Activated CD8-positive, alpha-beta memory T cell treated with anti-CD3 and anti-CD28 coated beads, Interleukin-2, amount 50 U/mL, for 4 hours (primary cell): ENCODE measurements at regions not wholly inside any gene's neighbourhood (a gene's known extent, or its start where the extent isn't known, plus 50 kb on each side); places are given as distances from the start of the nearest gene placed in this dataset.
"Not testable (repeated sequence)": the region's sequence is repeated elsewhere in the genome, so short reads cannot be mapped to it uniquely, and the experiment has no call there.

Source experiments
- DNase-seq: peaks from one replicate; pipeline ENCODE4 v3.0.0-alpha.2; 2020

DNA sequence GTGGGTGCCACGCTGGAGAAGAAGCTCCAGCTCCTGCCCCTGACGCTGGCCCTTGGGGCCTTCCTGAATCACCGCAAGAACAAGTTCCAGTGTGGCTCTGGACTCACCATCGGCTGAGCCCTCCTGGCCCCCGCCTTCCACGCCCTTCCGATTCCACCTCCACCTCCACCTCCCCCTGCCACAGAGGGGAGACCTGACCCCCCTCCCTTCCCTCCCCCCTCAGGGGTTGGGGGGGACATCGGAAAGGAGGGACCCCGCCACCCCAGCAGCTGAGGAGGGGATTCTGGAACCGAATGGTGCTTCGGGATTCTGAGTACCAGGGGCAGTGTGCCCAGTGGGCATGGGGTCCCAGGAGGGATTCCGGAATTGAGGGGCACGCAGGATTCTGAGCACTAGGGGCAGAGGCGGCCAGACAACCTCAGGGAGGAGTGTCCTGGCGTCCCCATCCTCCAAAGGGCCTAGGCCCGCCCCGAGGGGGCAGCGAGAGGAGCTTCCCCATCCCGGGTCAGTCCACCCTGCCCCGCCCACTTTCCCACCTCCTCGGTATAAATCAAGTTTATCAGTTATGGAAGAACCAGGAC lies 166.0 kb downstream of the POTEG start:
- not testable (repeated sequence) for DNase-seq

DNA sequence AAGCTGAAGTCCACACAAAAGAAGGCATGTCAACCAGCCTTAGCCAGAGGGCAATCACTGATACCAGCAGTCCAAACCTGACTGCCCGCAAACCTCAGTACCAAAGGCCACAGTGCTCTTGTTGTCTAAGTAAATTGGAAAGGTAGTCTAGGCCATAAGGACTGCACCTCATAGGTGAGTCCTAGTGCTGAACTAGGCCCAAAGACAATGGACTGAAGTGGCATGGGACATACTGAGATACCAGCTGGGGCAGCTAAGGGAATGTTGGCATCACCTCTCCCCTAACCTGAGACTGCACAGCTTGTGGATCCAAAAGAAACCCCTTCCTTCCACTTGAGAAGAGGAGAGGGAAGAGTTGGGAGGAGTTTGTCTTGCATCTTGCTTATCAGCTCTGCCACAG lies 161.9 kb downstream of the POTEG start:
- DNase-seq = not testable (repeated sequence)

- not testable (repeated sequence) for DNase-seq
These were observed 144.5 kb downstream of the POTEG start for GRCh38 chr14:19289669-19290068.

DNA sequence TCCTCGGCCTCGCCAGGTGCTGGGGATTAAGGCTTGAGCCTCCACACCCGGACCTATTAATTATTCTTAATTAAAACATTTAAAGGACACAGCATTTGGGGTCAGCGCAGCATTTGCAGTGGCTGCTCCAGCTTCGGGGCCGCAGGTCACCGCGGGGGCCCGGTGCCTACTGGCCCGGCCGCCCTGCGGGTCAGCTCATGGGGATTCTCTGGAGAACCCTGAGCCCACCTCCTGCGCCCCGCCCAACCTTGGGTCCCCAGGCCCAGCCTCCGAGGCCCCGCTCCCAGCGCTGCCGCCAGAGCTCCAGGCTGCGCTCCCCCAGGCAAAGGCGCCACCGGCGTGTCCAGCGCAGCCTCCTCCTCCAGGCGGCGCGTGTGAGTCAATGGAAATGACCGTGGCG lies 133.9 kb downstream of the POTEG start:
- DNase-seq = not testable (repeated sequence)

- not testable (repeated sequence) for DNase-seq
These were observed 133.3 kb downstream of the POTEG start for GRCh38 chr14:19300838-19301237.

DNA sequence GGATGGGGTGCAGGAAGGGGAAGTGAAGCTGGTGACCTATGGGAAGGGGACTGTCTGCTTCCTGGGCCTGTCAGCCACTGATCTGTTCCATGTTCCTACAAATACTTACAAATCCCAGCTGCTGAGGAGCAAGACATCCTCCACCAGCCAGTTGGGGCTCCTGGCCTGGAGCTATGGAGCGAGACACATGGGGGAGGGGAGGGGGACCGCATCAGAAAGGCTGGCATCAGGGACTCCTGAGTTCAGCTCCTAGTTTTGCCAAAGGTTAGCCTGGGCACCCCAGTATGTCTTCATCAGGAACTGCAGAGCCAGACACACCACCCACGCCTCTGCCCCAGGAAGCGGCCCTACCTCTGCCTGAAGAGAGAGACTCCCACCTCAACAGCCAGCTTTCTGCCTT lies 130.3 kb downstream of the POTEG start:
- not testable (repeated sequence) for DNase-seq

DNA sequence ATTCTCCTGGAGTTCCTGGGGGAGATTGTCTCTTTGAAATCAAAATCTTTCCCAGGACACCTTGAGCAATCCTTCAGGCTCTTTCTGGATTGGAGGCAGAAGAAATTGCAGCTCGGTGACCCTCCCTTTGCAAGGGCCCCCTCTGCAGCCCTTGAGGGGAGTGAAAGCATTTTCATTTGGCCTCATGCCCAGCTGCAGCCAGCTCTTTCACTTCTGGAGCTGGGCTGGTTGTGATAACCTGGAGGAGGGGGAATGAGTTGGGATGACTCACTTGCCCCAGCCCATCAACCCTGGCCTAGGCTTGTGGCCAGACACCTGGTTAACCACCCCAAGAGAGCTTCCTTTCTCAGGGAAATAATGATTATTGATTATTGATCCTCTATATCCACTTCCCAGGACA lies 129.7 kb downstream of the POTEG start:
- not testable (repeated sequence) for DNase-seq

- not testable (repeated sequence) for DNase-seq
These were observed 129.2 kb downstream of the POTEG start for GRCh38 chr14:19304918-19305317.

- not testable (repeated sequence) for DNase-seq
These were observed 128.4 kb downstream of the POTEG start for GRCh38 chr14:19305776-19306175.

DNA sequence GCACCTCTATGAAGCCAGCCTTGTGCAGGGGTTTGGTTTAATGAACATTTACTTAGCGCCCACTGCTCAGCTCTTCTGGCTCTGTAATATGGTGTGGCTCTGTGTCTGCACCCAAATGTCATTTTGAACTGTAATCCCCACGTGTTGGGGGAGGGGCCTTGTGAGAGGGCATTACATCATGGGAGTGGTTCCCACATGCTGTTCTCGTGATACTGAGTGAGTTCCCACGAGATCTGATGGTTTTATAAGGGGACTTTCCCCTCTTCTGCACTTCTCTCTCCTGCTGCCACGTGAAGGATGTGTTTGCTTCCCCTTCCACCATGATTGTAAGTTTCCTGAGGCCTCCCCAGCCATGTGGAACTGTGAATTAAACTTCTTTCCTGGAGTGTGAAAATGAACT lies 127.7 kb downstream of the POTEG start:
- DNase-seq = not testable (repeated sequence)

DNA sequence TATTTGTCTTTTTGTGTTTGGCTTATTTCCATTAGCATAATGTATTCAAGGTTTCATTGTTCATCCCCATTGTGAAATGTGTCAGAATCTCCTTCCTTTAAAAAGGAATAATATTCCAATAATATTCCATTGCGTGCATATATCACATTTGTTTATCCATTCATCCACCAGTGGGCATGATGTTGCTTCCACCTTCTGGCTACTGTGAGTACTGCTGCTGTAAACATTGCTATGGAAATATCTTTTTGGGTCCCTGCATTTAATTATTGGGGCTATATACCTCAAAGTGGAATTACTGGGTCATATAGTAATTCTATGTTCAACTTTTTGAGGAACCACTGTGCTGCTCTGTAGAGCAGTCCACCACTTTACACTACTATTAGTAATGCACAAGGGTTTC lies 123.1 kb downstream of the POTEG start:
- not testable (repeated sequence) for DNase-seq

DNA sequence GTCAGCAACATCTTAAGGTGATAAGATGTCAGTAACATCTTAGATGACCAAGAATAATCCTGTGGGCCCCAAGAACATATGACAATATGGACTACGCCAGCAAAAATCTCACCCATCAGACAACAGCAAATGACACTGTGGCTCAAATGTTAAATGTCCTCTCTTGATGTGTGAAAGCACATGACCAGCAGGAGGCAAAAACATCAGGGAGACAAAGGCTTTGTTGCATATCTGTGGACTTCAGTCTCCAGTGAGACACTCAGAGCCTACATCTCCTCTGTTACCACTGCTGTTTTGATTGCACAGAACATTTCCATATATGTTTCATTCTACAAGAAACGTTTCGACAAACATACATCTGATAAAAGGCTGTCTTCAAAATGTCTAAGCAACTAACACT lies 103.5 kb downstream of the POTEG start:
- not testable (repeated sequence) for DNase-seq

GRCh38 chr14:19337232-19338059 lies 96.7 kb downstream of the POTEG start:
- not testable (repeated sequence) for DNase-seq

DNA sequence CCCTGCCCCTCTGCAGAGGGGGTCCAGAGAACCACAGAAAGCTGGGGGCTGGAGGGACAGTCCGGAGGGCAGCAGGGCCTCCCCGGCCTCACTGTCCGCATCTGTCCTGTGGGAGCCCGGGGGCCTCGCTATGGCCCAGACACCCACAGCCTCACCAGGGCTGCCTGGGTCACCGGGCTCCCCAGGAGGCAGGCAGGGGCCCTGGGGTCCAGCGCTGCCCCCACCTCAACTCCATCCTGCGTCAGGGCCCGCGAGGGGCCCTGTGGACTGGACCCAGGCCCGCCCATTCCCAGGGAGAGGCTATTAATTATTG lies 96.1 kb downstream of the POTEG start:
- not testable (repeated sequence) for DNase-seq

GRCh38 chr14:19340976-19341375 lies 93.2 kb downstream of the POTEG start:
- DNase-seq = not testable (repeated sequence)

DNA sequence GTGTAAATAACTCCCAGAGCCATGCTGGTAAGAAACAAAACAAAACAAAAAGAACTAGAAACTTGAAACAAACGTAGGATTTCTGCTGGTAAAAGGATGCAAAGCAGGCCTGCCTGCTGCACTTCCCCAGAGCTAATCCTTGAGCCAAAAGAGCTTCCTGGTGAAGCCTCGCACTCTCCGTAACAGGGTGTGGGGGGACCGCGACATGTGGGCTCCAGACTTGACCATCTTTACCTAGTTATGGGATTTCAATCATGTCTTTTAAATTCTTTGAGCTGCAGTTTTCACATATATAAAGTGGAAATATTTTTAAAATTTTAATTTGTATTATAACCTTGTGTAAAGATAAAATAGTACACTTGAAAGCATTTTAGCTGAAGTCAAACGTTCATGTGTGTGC lies 92.5 kb downstream of the POTEG start:
- DNase-seq = not testable (repeated sequence)

DNA sequence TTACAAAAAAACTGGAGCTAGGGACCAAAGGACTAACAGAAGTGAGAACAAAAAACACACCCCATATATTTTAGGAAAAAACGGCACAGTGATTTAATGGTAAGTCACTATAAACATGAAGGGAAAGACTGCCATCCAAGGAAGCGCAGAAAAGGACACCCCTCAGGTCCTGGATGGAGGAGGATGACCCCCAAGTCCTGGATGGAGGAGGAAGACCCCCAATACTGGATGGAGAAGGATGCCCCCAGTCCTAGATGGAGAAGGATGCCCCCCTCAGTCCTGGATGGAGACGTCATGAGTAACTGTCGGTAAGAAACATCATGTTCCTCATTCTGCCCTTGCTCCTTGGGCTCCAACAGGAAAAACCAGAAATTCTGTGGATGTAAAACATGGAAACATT lies 89.9 kb downstream of the POTEG start:
- not testable (repeated sequence) for DNase-seq

DNA sequence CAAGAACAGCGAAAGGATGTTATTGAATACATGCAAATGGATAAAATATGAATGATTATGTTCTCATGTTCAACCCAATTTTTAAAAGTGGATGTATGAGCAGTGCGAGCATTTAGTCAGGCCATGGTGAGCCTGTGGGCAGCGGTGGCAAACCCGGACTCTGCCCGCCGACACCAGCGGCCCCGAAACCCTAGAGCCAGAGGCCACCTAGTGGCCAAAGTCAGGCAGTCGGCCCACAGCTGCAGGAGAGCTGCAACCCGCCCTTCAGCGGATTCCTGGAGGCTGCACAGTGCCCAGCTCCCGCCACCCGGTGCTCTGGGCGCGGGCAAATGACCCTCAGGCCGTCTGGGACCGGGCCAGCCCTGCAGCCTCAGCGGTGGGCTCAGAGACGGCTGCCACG lies 89.5 kb downstream of the POTEG start:
- not testable (repeated sequence) for DNase-seq

GRCh38 chr14:19345298-19345911 lies 88.7 kb downstream of the POTEG start:
- DNase-seq = not testable (repeated sequence)

DNA sequence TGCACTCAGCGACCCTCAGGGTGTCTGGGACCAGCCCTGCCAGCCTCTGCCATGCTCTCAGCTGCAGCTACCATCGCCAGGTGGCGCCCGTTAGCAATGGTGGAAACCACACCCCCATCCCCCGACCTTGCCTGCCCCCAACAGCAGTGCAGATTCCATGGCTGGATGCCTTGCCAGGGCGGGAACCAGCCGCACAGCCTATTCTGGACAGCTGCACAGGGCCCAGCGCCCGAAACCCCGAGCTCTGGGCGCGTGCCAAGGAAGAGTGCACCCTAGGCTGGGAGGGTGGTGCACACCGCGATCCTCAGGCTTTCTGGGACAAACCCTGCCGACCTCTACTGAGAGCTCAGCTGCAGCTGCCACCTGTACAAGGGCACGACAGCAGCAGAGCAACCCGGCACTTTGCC lies 88.1 kb downstream of the POTEG start:
- not testable (repeated sequence) for DNase-seq

- DNase-seq = not testable (repeated sequence)
These were observed 87.5 kb downstream of the POTEG start for GRCh38 chr14:19346636-19347035.

GRCh38 chr14:19347112-19347511 lies 87.0 kb downstream of the POTEG start:
- not testable (repeated sequence) for DNase-seq
